ENCODE measurements at regions not wholly inside any gene's neighbourhood (a gene's known extent, or its start where the extent isn't known, plus 50 kb on each side); places are given as distances from the start of the nearest gene placed in this dataset.

DNA sequence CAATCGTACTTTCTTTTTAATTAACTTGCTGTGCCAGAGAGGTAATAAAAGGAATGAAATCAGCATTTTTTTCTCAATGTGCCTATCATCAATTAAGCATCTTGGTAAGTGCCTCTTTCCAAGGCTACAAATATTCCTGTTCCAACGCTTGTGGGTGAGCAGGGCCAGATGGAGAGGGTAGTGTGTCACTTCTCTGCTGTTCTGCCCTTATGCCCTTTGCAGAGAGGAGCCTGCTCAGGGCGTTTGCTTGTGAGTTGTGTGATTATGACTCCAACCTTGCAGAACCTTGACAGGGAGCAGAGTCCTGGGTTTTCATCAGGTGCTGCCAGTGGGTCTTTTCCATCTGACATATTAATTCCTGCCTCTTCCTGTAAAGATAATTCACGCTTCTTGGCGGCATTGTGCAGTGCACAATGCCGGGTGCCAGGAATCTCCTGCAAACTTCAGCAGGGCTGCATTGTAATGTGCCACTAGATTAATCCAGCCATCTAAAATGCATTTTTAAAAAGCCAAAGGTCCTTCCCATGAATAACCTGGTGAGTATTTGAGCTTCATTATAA, 234.4 kb downstream of the ARHGAP12 start:
- TF ChIP-seq CTCF (IDR thresholded peaks at IDR 0.05) (no peak), EZH2phosphoT487 (IDR thresholded peaks at IDR 0.05) (no peak)
